OCI-LY7 (cell line): ENCODE measurements at regions not wholly inside any gene's neighbourhood (a gene's known extent, or its start where the extent isn't known, plus 50 kb on each side); places are given as distances from the start of the nearest gene placed in this dataset.
"Not testable (repeated sequence)": the region's sequence is repeated elsewhere in the genome, so short reads cannot be mapped to it uniquely, and the experiment has no call there.

Experiments
- BruUV-seq: library from RNA; stranded (reverse); fragments of 400-500 nt; replicated peaks from 2 replicates; lab custom pipeline; 2021; lab: Mats Ljungman, UMichigan
- CTCF ChIA-PET: fragments of 300-600 bp; sonication (Branson Sonifier 250); formaldehyde crosslinking; loops from one replicate; lab custom pipeline; 2022; ENCODE audit warnings: antibody characterized with exemption; ENCODE audit not compliant: unreplicated experiment; lab: Charles Lee
- POLR2A ChIA-PET: fragments of 300-600 bp; sonication (Branson Sonifier 250); formaldehyde crosslinking; loops from one replicate; lab custom pipeline; 2022; ENCODE audit warnings: antibody characterized with exemption; lab: Charles Lee
- DNase-seq: peaks from one replicate; pipeline ENCODE4 v3.0.0-alpha.2; 2015; ENCODE audit warnings: low spot score
- H2AFZ ChIP-seq: fragments of 200-600 bp; sonication (generic), shearing (Covaris generic); 2 replicates; pipeline ENCODE4 v1.6.1; 2014; ENCODE audit warnings: mild to moderate bottlenecking, antibody characterized with exemption, low read length, moderate library complexity
- H3K27ac ChIP-seq: fragments of 200-600 bp; sonication (generic); 2 replicates; pipeline ENCODE4 v1.5.1; 2014; ENCODE audit warnings: mixed run types, low read depth, mild to moderate bottlenecking, moderate library complexity, low read length, inconsistent platforms; ENCODE audit not compliant: poor library complexity, severe bottlenecking
- H3K36me3 ChIP-seq: fragments of 200-600 bp; sonication (generic); 2 replicates; pipeline ENCODE4 v1.6.1; 2014; ENCODE audit warnings: mild to moderate bottlenecking, antibody characterized with exemption, low read length, moderate library complexity, mixed read lengths; ENCODE audit not compliant: insufficient read depth
- H3K4me1 ChIP-seq: fragments of 200-600 bp; sonication (generic); 2 replicates; pipeline ENCODE4 v1.5.1; 2014; ENCODE audit warnings: mild to moderate bottlenecking, low read length; ENCODE audit not compliant: insufficient read depth, poor library complexity, severe bottlenecking
- H3K4me2 ChIP-seq: fragments of 200-600 bp; sonication (generic); 2 replicates; pipeline ENCODE4 v1.6.1; 2014; ENCODE audit warnings: mild to moderate bottlenecking, low read length
- H3K4me3 ChIP-seq: fragments of 200-600 bp; sonication (generic); 2 replicates; pipeline ENCODE4 v1.5.1; 2014; ENCODE audit warnings: mild to moderate bottlenecking, low read depth, low read length; ENCODE audit not compliant: poor library complexity, severe bottlenecking
- H3K79me2 ChIP-seq: fragments of 200-600 bp; sonication (generic); 2 replicates; pipeline ENCODE4 v1.6.1; 2016; ENCODE audit warnings: low read depth, mild to moderate bottlenecking, low read length, moderate library complexity, mixed read lengths; ENCODE audit not compliant: insufficient read depth
- H3K9me2 ChIP-seq: fragments of 200-600 bp; sonication (generic); 2 replicates; pipeline ENCODE4 v1.6.1; 2016; ENCODE audit warnings: mild to moderate bottlenecking, low read length, mixed read lengths; ENCODE audit not compliant: insufficient read depth
- H3K9me3 ChIP-seq: fragments of 200-600 bp; sonication (generic); 2 replicates; pipeline ENCODE4 v1.6.1; 2014; ENCODE audit warnings: mild to moderate bottlenecking, mixed run types, low read length, mixed read lengths
- H4K20me1 ChIP-seq: fragments of 200-600 bp; sonication (generic); 2 replicates; pipeline ENCODE4 v1.6.1; 2014; ENCODE audit warnings: mild to moderate bottlenecking, antibody characterized with exemption, low read length, moderate library complexity, mixed read lengths; ENCODE audit not compliant: insufficient read depth
- EZH2phosphoT487 ChIP-seq: fragments of 200-600 bp; sonication (generic); IDR thresholded peaks from 2 replicates; pipeline ENCODE4 v1.6.1; 2018; ENCODE audit warnings: low read depth, borderline replicate concordance, mild to moderate bottlenecking, mixed run types, antibody characterized with exemption, low read length, moderate library complexity, mixed read lengths
- intact Hi-C: fragments of 100-400 bp; cut with micrococcal nuclease; formaldehyde crosslinking; loops from one replicate; pipeline ENCODE4 v1.10.0; 2022; ENCODE audit not compliant: unreplicated experiment
- TF ChIP-seq, protein P1 (sequence below): fragments of 200-600 bp; sonication (generic); conservative IDR thresholded peaks from 2 replicates; pipeline ENCODE4 v1.5.1; 2014; ENCODE audit warnings: mild to moderate bottlenecking, antibody characterized with exemption, low read length, moderate library complexity, mixed read lengths

DNA sequence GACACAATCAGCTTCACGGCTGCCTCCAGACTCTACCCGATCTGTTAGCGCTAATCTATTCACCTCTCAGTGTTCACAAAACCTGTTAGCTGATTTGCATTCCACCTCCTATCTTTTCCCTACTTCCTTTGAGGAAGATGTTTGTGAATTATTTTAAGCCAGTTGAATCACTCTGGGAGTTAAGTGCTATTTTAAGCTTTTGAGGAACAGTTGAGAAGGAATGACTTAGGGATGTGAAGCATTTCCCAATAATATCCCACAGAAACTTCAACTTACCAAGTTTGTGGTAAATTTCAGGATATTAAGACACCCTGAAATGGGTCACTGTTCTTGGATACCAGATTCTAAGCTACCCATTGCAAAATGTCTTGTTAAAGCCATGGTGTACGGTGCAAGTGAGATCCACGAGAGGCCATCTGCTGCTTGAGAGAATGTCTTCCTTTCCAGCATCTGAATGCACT is 145.2 kb upstream of the CITED2 start:
- no peaks in the 10 kb centered on the region for H3K9me3 ChIP-seq
- no peak overlapping the region for H3K4me2 ChIP-seq
- H3K36me3 ChIP-seq: no peaks in the 10 kb centered on the region
- TF ChIP-seq, protein P1, sequence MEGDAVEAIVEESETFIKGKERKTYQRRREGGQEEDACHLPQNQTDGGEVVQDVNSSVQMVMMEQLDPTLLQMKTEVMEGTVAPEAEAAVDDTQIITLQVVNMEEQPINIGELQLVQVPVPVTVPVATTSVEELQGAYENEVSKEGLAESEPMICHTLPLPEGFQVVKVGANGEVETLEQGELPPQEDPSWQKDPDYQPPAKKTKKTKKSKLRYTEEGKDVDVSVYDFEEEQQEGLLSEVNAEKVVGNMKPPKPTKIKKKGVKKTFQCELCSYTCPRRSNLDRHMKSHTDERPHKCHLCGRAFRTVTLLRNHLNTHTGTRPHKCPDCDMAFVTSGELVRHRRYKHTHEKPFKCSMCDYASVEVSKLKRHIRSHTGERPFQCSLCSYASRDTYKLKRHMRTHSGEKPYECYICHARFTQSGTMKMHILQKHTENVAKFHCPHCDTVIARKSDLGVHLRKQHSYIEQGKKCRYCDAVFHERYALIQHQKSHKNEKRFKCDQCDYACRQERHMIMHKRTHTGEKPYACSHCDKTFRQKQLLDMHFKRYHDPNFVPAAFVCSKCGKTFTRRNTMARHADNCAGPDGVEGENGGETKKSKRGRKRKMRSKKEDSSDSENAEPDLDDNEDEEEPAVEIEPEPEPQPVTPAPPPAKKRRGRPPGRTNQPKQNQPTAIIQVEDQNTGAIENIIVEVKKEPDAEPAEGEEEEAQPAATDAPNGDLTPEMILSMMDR: no peak
- TF ChIP-seq EZH2phosphoT487: no peak
- CTCF ChIA-PET: no interaction called here
- H3K9me2 ChIP-seq: no peaks in the 10 kb centered on the region
- H3K4me3 ChIP-seq: no peak overlapping the region
- no peaks in the 10 kb centered on the region for H3K79me2 ChIP-seq
- POLR2A ChIA-PET: no interaction called here
- no peaks in the 10 kb centered on the region for H3K4me1 ChIP-seq
- no peaks in the 10 kb centered on the region for H4K20me1 ChIP-seq
- intact Hi-C loops: no loop called here
- no TSS peak for BruUV-seq
- H2AFZ ChIP-seq: no peak overlapping the region
- DNase-seq: no peak
- H3K27ac ChIP-seq: no peak overlapping the region

DNA sequence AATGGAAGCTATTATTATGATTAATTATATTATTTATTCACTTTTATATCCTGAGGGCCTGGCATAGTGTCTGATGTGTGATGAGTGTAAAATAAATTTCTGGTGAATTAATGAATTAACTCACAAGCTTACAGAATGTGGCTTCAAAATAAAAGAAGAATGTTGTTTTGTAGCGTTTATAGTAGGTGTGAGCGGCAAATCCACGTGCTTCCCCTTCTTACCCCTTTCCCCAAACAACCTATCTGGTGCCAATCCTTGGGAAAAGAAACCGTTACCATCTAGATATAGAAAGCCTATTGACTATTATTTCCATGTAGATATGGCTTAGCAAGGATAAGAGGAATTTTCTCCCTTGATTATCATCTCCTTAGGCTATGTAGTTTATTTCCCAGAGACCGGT is 144.6 kb upstream of the CITED2 start:
- H2AFZ ChIP-seq: no peak overlapping the region
- no peaks in the 10 kb centered on the region for H3K9me2 ChIP-seq
- ChIA-PET CTCF (no interaction called here), POLR2A (no interaction called here)
- no peak overlapping the region for H3K27ac ChIP-seq
- no peaks in the 10 kb centered on the region for H3K9me3 ChIP-seq
- DNase-seq: no peak
- H3K4me2 ChIP-seq: no peak overlapping the region
- H4K20me1 ChIP-seq: no peaks in the 10 kb centered on the region
- no peaks in the 10 kb centered on the region for H3K79me2 ChIP-seq
- no TSS peak for BruUV-seq
- no peaks in the 10 kb centered on the region for H3K36me3 ChIP-seq
- intact Hi-C loops: no loop called here
- no peaks in the 10 kb centered on the region for H3K4me1 ChIP-seq
- H3K4me3 ChIP-seq: no peak overlapping the region
- TF ChIP-seq, protein P1: no peak
- TF ChIP-seq EZH2phosphoT487: no peak

DNA sequence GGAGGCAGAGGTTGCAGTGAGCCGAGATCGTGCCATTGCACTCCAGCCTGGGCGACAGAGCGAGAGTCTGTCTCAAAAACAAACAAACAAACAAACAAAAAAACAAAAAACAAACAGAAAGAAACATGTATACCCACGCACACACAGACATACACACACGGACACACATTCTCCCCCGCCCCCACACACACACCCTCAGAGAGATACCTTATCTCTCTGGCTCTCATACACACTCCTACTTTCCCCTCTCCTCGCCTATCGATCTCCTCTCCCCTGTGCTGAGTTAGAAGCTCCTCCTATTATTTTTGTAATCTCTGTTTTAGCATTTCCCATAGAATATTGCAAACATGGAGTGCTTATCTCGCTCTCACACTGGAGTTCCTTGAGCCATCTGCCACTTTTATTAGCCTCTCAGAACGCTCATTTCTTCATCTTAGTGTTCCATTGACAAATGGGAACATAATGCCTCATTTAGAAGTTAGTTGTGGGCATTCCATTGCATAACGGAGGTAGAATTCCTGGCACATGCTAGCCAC is 144.2 kb upstream of the CITED2 start:
- Histone ChIP-seq H3K4me2 (no peak overlapping the region), H3K4me3 (no peak overlapping the region), H3K79me2 (no peaks in the 10 kb centered on the region), H2AFZ (no peak overlapping the region), H3K9me3 (no peaks in the 10 kb centered on the region), H3K4me1 (no peaks in the 10 kb centered on the region), H3K36me3 (no peaks in the 10 kb centered on the region), H3K27ac (no peak overlapping the region), H4K20me1 (no peaks in the 10 kb centered on the region), H3K9me2 (no peaks in the 10 kb centered on the region)
- no peak for DNase-seq
- intact Hi-C loops: no loop called here
- ChIA-PET CTCF (no interaction called here), POLR2A (no interaction called here)
- BruUV-seq: no TSS peak
- TF ChIP-seq EZH2phosphoT487: no peak
- TF ChIP-seq, protein P1: no peak

DNA sequence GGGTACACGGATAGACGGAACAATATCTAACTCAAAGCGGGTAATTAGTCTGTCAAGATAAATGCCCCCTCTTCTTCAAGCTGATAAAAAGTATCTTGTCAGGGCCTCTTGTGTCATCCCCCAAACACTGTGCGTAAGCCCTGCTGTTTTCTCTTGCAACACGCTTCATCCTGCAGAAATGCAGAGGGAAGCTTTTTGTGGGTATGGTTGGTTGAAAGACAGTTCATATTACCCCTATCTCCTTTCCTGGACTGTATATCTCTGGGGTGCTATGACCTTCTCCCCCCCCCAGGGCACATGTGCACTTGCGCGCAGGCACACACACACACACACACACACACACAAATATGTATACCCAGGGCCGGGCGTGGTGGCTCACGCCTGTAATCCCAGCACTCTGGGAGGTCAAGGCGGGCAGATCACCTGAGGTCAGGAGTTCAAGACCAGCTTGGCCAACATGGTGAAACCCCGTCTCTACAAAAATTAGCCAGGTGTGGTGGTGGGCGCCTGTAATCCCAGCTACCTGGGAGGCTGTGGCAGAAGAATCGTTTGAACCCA is 143.6 kb upstream of the CITED2 start:
- H3K4me1 ChIP-seq, H3K9me2 ChIP-seq, H3K9me3 ChIP-seq, intact Hi-C loops, DNase-seq, H3K4me2 ChIP-seq, CTCF ChIA-PET, BruUV-seq, H3K27ac ChIP-seq, H3K36me3 ChIP-seq, H2AFZ ChIP-seq, H3K79me2 ChIP-seq, H4K20me1 ChIP-seq, H3K4me3 ChIP-seq: not testable (repeated sequence)
- POLR2A ChIA-PET: interaction anchor here (0.7 kb wide), 1 partner anchor 29 kb away, joined by 3 read pairs; no protein-coding TSS in a partner anchor
